ENCODE measurements at regions not wholly inside any gene's neighbourhood (a gene's known extent, or its start where the extent isn't known, plus 50 kb on each side); places are given as distances from the start of the nearest gene placed in this dataset.

GRCh38 chr12:5166976-5167375, 123.3 kb downstream of the KCNA5 start:
- POLR2A ChIA-PET: no interaction called here
- intact Hi-C loops (cut with micrococcal nuclease): no loop called here
- no peak overlapping the region for H2AFZ ChIP-seq (ENCODE audit: low read depth, low read length)
- no peak overlapping the region for H3K9ac ChIP-seq (replicated peaks; ENCODE audit: extremely low read depth, insufficient read depth, low read length)
- H3K36me3 ChIP-seq (ENCODE audit: control insufficient read depth in 2 of 2, extremely low read depth in 1 of 2, insufficient read depth in 2 of 2, low read length in 2 of 2): no peaks in the 10 kb centered on the region
- dilution Hi-C loops (cut with MboI; ENCODE audit: extremely low pct_ligation_motif_present, low sequenced_read_pairs): no loop called here
- H3K9me3 ChIP-seq (replicated peaks; ENCODE audit: control insufficient read depth, insufficient read depth, low read length): no peaks in the 10 kb centered on the region
- H3K9me1 ChIP-seq (replicated peaks; ENCODE audit: control insufficient read depth, extremely low read depth, insufficient read depth, low read length): no peaks in the 10 kb centered on the region
- peak; percentile 15 for FAIRE-seq
- H3K4me2 ChIP-seq (ENCODE audit: insufficient read depth, low read length): no peak overlapping the region
- no peak overlapping the region for H3K27ac ChIP-seq (ENCODE audit: insufficient read depth, low read depth, low read length)
- H4K20me1 ChIP-seq (replicated peaks; ENCODE audit: control insufficient read depth, extremely low read depth, insufficient read depth, low read length): no peaks in the 10 kb centered on the region
- H3K4me3 ChIP-seq (replicated peaks in 1 of 3; ENCODE audit: insufficient read depth in 1 of 3, low read depth in 1 of 3, low read length in 3 of 3): no peak overlapping the region
- H3K4me1 ChIP-seq (ENCODE audit: control insufficient read depth, extremely low read depth, insufficient read depth, low read length): no peaks in the 10 kb centered on the region
- CTCF ChIA-PET: no interaction called here
- no peaks in the 10 kb centered on the region for H3K79me2 ChIP-seq (ENCODE audit: control insufficient read depth, insufficient read depth, low read length)
- peak; percentile 4 for DNase-seq (ENCODE audit: low read depth, low spot score)
- BruUV-seq (replicated peaks): no TSS peak
- TF ChIP-seq CTCF (IDR thresholded peaks at IDR 0.05; ENCODE audit: extremely low read depth in 1 of 2, insufficient read depth in 1 of 2, low read depth in 1 of 2, low read length in 2 of 2): no peak
- TF ChIP-seq FOS (IDR thresholded peaks at IDR 0.05; ENCODE audit: borderline replicate concordance, insufficient read depth, low read length): peak; percentile 59
- TF ChIP-seq EZH2 (IDR thresholded peaks at IDR 0.05; ENCODE audit: borderline replicate concordance, low read depth, low read length, severe bottlenecking): no peak
- no peaks in the 10 kb centered on the region for H3K27me3 ChIP-seq (ENCODE audit: control insufficient read depth in 2 of 2, insufficient read depth in 2 of 2, low read length in 2 of 2)

GRCh38 chr12:5168148-5168547, 124.5 kb downstream of the KCNA5 start:
- DNase-seq (ENCODE audit: low read depth, low spot score) (no peak), FAIRE-seq (no peak)
- ChIA-PET POLR2A (no interaction called here), CTCF (no interaction called here)
- no peak overlapping the region for H2AFZ ChIP-seq (ENCODE audit: low read depth, low read length)
- no peaks in the 10 kb centered on the region for H3K4me1 ChIP-seq (ENCODE audit: control insufficient read depth, extremely low read depth, insufficient read depth, low read length)
- no peak overlapping the region for H3K27ac ChIP-seq (ENCODE audit: insufficient read depth, low read depth, low read length)
- dilution Hi-C loops (cut with MboI; ENCODE audit: extremely low pct_ligation_motif_present, low sequenced_read_pairs): no loop called here
- no peak overlapping the region for H3K9ac ChIP-seq (replicated peaks; ENCODE audit: extremely low read depth, insufficient read depth, low read length)
- BruUV-seq (replicated peaks): no TSS peak
- intact Hi-C loops (cut with micrococcal nuclease): no loop called here
- no peaks in the 10 kb centered on the region for H3K27me3 ChIP-seq (ENCODE audit: control insufficient read depth in 2 of 2, insufficient read depth in 2 of 2, low read length in 2 of 2)
- H3K4me3 ChIP-seq (replicated peaks in 1 of 3; ENCODE audit: insufficient read depth in 1 of 3, low read depth in 1 of 3, low read length in 3 of 3): no peak overlapping the region
- no peaks in the 10 kb centered on the region for H4K20me1 ChIP-seq (replicated peaks; ENCODE audit: control insufficient read depth, extremely low read depth, insufficient read depth, low read length)
- TF ChIP-seq CTCF (IDR thresholded peaks at IDR 0.05; ENCODE audit: extremely low read depth in 1 of 2, insufficient read depth in 1 of 2, low read depth in 1 of 2, low read length in 2 of 2) (no peak), MYC (IDR thresholded peaks at IDR 0.05; ENCODE audit: low read depth, low read length) (no peak), POLR2A (IDR thresholded peaks at IDR 0.05; ENCODE audit: low read depth, low read length) (no peak)
- no peak overlapping the region for H3K4me2 ChIP-seq (ENCODE audit: insufficient read depth, low read length)
- no peaks in the 10 kb centered on the region for H3K9me1 ChIP-seq (replicated peaks; ENCODE audit: control insufficient read depth, extremely low read depth, insufficient read depth, low read length)
- no peaks in the 10 kb centered on the region for H3K36me3 ChIP-seq (ENCODE audit: control insufficient read depth in 2 of 2, extremely low read depth in 1 of 2, insufficient read depth in 2 of 2, low read length in 2 of 2)
- no peaks in the 10 kb centered on the region for H3K79me2 ChIP-seq (ENCODE audit: control insufficient read depth, insufficient read depth, low read length)
- no peaks in the 10 kb centered on the region for H3K9me3 ChIP-seq (replicated peaks; ENCODE audit: control insufficient read depth, insufficient read depth, low read length)

Data from endothelial cell of umbilical vein (primary cell).